Smooth muscle cell (in vitro differentiated cells): ENCODE measurements at regions not wholly inside any gene's neighbourhood (a gene's known extent, or its start where the extent isn't known, plus 50 kb on each side); places are given as distances from the start of the nearest gene placed in this dataset.

Source experiments
- DNase-seq: peaks from one replicate; lab custom pipeline; 2025; ENCODE audit not compliant: unreplicated experiment; lab: John Stamatoyannopoulos, UW
- H2AFZ ChIP-seq: fragments of 200-600 bp; sonication (generic); 2 replicates; pipeline ENCODE4 v1.6.0; 2016; ENCODE audit warnings: antibody characterized with exemption, low read depth, mild to moderate bottlenecking
- H3F3A ChIP-seq: fragments of 200-600 bp; sonication (generic); 2 replicates; pipeline ENCODE4 v1.6.0; 2017; ENCODE audit warnings: antibody characterized with exemption, low read depth
- H3K27ac ChIP-seq: fragments of 200-600 bp; sonication (generic); 2 replicates; pipeline ENCODE4 v1.5.1; 2016; ENCODE audit warnings: low read depth, mild to moderate bottlenecking
- H3K27me3 ChIP-seq: fragments of 200-600 bp; sonication (generic); 2 replicates; pipeline ENCODE4 v1.6.1; 2016; ENCODE audit warnings: low read depth, mild to moderate bottlenecking
- H3K36me3 ChIP-seq: fragments of 200-600 bp; sonication (generic); 2 replicates; pipeline ENCODE4 v1.5.1; 2016; ENCODE audit warnings: low read depth
- H3K4me1 ChIP-seq: fragments of 200-600 bp; sonication (generic); 2 replicates; pipeline ENCODE4 v1.5.1; 2016; ENCODE audit warnings: low read depth
- H3K4me2 ChIP-seq: fragments of 200-600 bp; sonication (generic); 2 replicates; pipeline ENCODE4 v1.6.0; 2016; ENCODE audit warnings: mild to moderate bottlenecking
- H3K4me3 ChIP-seq: fragments of 200-600 bp; sonication (generic); 2 replicates; pipeline ENCODE4 v1.5.1; 2016; ENCODE audit warnings: mild to moderate bottlenecking
- H3K79me2 ChIP-seq: fragments of 200-600 bp; sonication (generic); 2 replicates; pipeline ENCODE4 v1.6.0; 2016; ENCODE audit warnings: low read depth, mild to moderate bottlenecking
- H3K9ac ChIP-seq: fragments of 200-600 bp; sonication (generic); 2 replicates; pipeline ENCODE4 v1.6.0; 2016; ENCODE audit warnings: low read depth
- H3K9me3 ChIP-seq: fragments of 200-600 bp; sonication (generic); replicated peaks from 2 replicates; pipeline ENCODE4 v1.5.1; 2016; ENCODE audit warnings: low read depth
- H4K20me1 ChIP-seq: fragments of 200-600 bp; sonication (generic); 2 replicates; pipeline ENCODE4 v1.6.0; 2016; ENCODE audit warnings: low read depth
- WGBS: methylation state at CpG from one replicate; pipeline ENCODE4 v1.1.7; 2016; ENCODE audit warnings: low lambda C conversion rate; 5-methylcytosine and 5-hydroxymethylcytosine counted together
- TF ChIP-seq, protein P1 (sequence below): fragments of 200-600 bp; sonication (generic); IDR thresholded peaks from 2 replicates; pipeline ENCODE4 v1.5.1; 2017; ENCODE audit warnings: borderline replicate concordance, mild to moderate bottlenecking, antibody characterized with exemption; ENCODE audit not compliant: insufficient read depth, poor library complexity, severe bottlenecking

GRCh38 chr14:28113311-28113710, 653.3 kb upstream of the FOXG1 start:
- WGBS, result 95% methylated on average over 2 of the region's 2 CpGs
- no peak overlapping the region for H3K9ac ChIP-seq

DNA sequence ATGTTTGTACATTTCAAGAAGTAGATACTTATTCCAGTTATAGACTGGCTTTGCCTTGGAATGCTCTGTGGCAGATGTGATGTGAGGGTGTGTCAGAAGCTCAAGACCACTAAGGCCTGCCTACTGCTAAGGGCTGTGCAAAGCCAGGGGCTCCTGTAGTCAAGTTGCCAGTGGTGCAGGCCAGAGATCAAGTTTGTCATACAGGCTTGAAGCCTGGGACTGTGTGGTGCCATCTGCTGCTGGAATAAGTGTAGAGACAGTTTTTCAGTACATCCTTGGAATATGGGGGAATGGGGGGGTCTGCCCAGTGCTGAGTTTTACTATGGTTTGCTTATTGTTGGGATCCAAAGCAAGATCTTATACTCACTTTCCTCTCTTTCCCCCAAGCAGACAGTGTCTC, 649.9 kb upstream of the FOXG1 start:
- Histone ChIP-seq H3K4me1 (peaks cover 3% of the 10 kb centered on the region), H3K27me3 (no peaks in the 10 kb centered on the region), H3K9me3 (no peaks in the 10 kb centered on the region), H3K4me2 (no peak overlapping the region), H3K27ac (no peak overlapping the region), H3K79me2 (no peaks in the 10 kb centered on the region), H3F3A (no peaks in the 10 kb centered on the region), H3K36me3 (no peaks in the 10 kb centered on the region), H4K20me1 (no peaks in the 10 kb centered on the region), H3K4me3 (no peak overlapping the region), H3K9ac (no peak overlapping the region), H2AFZ (no peak overlapping the region)
- TF ChIP-seq, protein P1, sequence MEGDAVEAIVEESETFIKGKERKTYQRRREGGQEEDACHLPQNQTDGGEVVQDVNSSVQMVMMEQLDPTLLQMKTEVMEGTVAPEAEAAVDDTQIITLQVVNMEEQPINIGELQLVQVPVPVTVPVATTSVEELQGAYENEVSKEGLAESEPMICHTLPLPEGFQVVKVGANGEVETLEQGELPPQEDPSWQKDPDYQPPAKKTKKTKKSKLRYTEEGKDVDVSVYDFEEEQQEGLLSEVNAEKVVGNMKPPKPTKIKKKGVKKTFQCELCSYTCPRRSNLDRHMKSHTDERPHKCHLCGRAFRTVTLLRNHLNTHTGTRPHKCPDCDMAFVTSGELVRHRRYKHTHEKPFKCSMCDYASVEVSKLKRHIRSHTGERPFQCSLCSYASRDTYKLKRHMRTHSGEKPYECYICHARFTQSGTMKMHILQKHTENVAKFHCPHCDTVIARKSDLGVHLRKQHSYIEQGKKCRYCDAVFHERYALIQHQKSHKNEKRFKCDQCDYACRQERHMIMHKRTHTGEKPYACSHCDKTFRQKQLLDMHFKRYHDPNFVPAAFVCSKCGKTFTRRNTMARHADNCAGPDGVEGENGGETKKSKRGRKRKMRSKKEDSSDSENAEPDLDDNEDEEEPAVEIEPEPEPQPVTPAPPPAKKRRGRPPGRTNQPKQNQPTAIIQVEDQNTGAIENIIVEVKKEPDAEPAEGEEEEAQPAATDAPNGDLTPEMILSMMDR, result no peak
- no peak for DNase-seq

More at GRCh38 chr14:28113311-28113710, 653.3 kb upstream of the FOXG1 start:
- no peak overlapping the region for H3K4me2 ChIP-seq
- H3K9me3 ChIP-seq, result no peaks in the 10 kb centered on the region
- H3K27ac ChIP-seq, result no peak overlapping the region
- H3K79me2 ChIP-seq, result no peaks in the 10 kb centered on the region
- no peaks in the 10 kb centered on the region for H3K27me3 ChIP-seq
- TF ChIP-seq, protein P1, result no peak
- H3F3A ChIP-seq, result no peaks in the 10 kb centered on the region
- DNase-seq, result no peak
- H3K4me1 ChIP-seq, result no peaks in the 10 kb centered on the region
- no peak overlapping the region for H2AFZ ChIP-seq
- H4K20me1 ChIP-seq, result no peaks in the 10 kb centered on the region
- no peak overlapping the region for H3K4me3 ChIP-seq
- no peaks in the 10 kb centered on the region for H3K36me3 ChIP-seq

DNA sequence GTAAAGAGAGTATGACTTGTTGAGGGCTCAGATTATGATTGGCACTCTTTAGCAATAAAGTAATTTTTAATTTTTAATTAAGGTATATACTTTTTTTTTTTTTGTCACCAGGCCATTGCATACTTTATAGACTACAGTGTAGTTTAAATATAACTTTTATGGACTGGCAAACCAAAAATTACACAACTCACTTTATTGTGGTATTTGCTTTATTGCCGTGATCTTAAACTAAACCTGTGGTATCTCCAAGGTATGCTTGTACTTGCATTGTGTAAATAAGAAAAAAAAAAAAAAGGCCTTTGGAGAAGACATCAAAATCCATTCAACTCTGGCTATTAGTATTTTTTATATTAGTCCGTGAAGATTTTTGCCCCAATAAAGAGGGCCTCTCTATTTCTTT, 646.7 kb upstream of the FOXG1 start:
- H3K4me3 ChIP-seq, result peak overlapping the region; percentile 1
- TF ChIP-seq, protein P1, result no peak
- H3K4me2 ChIP-seq, result no peak overlapping the region
- WGBS, result 98% methylated on average over 2 of the region's 2 CpGs
- H3K79me2 ChIP-seq, result no peaks in the 10 kb centered on the region
- DNase-seq, result no peak
- no peaks in the 10 kb centered on the region for H3K9me3 ChIP-seq
- H3K36me3 ChIP-seq, result no peaks in the 10 kb centered on the region
- H3K4me1 ChIP-seq, result peaks cover 18% of the 10 kb centered on the region
- H3F3A ChIP-seq, result no peaks in the 10 kb centered on the region
- H3K9ac ChIP-seq, result no peak overlapping the region
- H3K27ac ChIP-seq, result no peak overlapping the region
- no peak overlapping the region for H2AFZ ChIP-seq
- H3K27me3 ChIP-seq, result no peaks in the 10 kb centered on the region
- no peaks in the 10 kb centered on the region for H4K20me1 ChIP-seq

DNA sequence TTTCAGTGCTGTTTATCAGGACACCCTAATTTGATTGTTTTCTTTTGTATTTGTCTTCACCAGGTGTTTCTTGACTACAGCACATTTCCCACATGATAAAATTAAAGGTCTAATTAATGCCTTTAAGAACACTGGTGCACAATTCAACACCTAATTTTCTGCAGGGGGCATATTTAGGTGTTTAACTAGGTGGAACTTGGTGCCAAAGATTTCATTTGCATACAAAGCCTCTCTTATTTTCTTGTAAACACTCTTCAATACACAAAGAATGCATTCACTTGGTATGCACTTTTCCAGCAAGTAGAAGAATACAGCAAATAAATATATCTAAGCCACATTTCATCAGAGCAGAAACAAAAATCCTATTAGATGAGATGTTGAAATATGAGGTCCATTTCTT, 646.2 kb upstream of the FOXG1 start:
- no peaks in the 10 kb centered on the region for H4K20me1 ChIP-seq
- H3K4me1 ChIP-seq, result peaks cover 18% of the 10 kb centered on the region
- no peaks in the 10 kb centered on the region for H3K36me3 ChIP-seq
- H3K79me2 ChIP-seq, result no peaks in the 10 kb centered on the region
- H3F3A ChIP-seq, result no peaks in the 10 kb centered on the region
- H3K9ac ChIP-seq, result no peak overlapping the region
- H3K27me3 ChIP-seq, result no peaks in the 10 kb centered on the region
- H3K27ac ChIP-seq, result no peak overlapping the region
- H3K9me3 ChIP-seq, result no peaks in the 10 kb centered on the region
- no peak overlapping the region for H2AFZ ChIP-seq
- H3K4me2 ChIP-seq, result no peak overlapping the region
- TF ChIP-seq, protein P1, result no peak
- no peak overlapping the region for H3K4me3 ChIP-seq
- no peak for DNase-seq
